ENCODE measurements at regions not wholly inside any gene's neighbourhood (a gene's known extent, or its start where the extent isn't known, plus 50 kb on each side); places are given as distances from the start of the nearest gene placed in this dataset.

- Histone ChIP-seq H3K9me3 (no peaks in the 10 kb centered on the region), H3K27me3 (no peaks in the 10 kb centered on the region), H3K4me3 (no peak overlapping the region), H3K27ac (no peak overlapping the region), H3K36me3 (no peaks in the 10 kb centered on the region), H3K4me1 (no peaks in the 10 kb centered on the region)
- TF ChIP-seq, protein P1, sequence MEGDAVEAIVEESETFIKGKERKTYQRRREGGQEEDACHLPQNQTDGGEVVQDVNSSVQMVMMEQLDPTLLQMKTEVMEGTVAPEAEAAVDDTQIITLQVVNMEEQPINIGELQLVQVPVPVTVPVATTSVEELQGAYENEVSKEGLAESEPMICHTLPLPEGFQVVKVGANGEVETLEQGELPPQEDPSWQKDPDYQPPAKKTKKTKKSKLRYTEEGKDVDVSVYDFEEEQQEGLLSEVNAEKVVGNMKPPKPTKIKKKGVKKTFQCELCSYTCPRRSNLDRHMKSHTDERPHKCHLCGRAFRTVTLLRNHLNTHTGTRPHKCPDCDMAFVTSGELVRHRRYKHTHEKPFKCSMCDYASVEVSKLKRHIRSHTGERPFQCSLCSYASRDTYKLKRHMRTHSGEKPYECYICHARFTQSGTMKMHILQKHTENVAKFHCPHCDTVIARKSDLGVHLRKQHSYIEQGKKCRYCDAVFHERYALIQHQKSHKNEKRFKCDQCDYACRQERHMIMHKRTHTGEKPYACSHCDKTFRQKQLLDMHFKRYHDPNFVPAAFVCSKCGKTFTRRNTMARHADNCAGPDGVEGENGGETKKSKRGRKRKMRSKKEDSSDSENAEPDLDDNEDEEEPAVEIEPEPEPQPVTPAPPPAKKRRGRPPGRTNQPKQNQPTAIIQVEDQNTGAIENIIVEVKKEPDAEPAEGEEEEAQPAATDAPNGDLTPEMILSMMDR (IDR thresholded peaks at IDR 0.05): no peak
- intact Hi-C loops (cut with DNase I): no loop called here
- ATAC-seq (no peak), DNase-seq (no peak)
Measured at GRCh38 chr3:168738527-168739325, 643.0 kb upstream of the GOLIM4 start.

GRCh38 chr3:168736202-168736601 is 640.5 kb upstream of the GOLIM4 start:
- ATAC-seq (no peak), DNase-seq (no peak)
- Histone ChIP-seq H3K36me3 (no peaks in the 10 kb centered on the region), H3K4me1 (no peaks in the 10 kb centered on the region), H3K4me3 (no peak overlapping the region), H3K27ac (no peak overlapping the region), H3K9me3 (no peaks in the 10 kb centered on the region), H3K27me3 (no peaks in the 10 kb centered on the region)
- TF ChIP-seq, protein P1 (IDR thresholded peaks at IDR 0.05): no peak
- intact Hi-C loops (cut with DNase I): no loop called here

GRCh38 chr3:168730073-168730472 is 634.3 kb upstream of the GOLIM4 start:
- DNase-seq (no peak), ATAC-seq (peak; percentile 16)
- intact Hi-C loops (cut with DNase I): no loop called here
- no peaks in the 10 kb centered on the region for H3K27me3 ChIP-seq
- H3K4me3 ChIP-seq: no peak overlapping the region
- TF ChIP-seq, protein P1 (IDR thresholded peaks at IDR 0.05): no peak
- H3K27ac ChIP-seq: no peak overlapping the region
- H3K4me1 ChIP-seq: no peaks in the 10 kb centered on the region
- H3K9me3 ChIP-seq: no peaks in the 10 kb centered on the region
- no peaks in the 10 kb centered on the region for H3K36me3 ChIP-seq

DNA sequence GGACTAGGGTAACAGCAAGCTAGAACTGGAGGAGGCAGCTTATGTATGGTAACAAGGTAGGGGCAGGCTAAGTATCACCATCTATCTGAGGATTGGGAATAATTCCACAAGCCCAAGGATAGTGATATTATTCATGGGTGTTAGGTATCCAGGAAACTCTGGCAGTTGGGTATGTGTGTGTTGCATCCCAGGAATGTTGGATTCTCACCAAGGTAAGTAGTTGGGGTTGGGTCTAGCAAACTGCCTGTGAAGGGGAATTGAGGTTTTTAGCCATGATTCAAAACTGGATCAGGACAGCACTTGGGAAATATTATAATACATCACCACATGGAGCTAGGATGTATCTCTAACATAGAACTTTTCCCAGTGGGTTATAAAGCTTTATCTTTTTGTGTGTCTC is 626.4 kb upstream of the GOLIM4 start:
- intact Hi-C loops (cut with DNase I): no loop called here
- TF ChIP-seq, protein P1 (IDR thresholded peaks at IDR 0.05): no peak
- DNase-seq (no peak), ATAC-seq (no peak)
- no peaks in the 10 kb centered on the region for H3K27me3 ChIP-seq
- no peak overlapping the region for H3K4me3 ChIP-seq
- H3K27ac ChIP-seq: no peak overlapping the region
- H3K4me1 ChIP-seq: no peaks in the 10 kb centered on the region
- H3K36me3 ChIP-seq: no peaks in the 10 kb centered on the region
- H3K9me3 ChIP-seq: no peaks in the 10 kb centered on the region

- Histone ChIP-seq H3K4me3 (no peak overlapping the region), H3K36me3 (no peaks in the 10 kb centered on the region), H3K27me3 (no peaks in the 10 kb centered on the region), H3K27ac (no peak overlapping the region), H3K9me3 (no peaks in the 10 kb centered on the region), H3K4me1 (no peaks in the 10 kb centered on the region)
- intact Hi-C loops (cut with DNase I): no loop called here
- ATAC-seq: no peak
- TF ChIP-seq, protein P1 (IDR thresholded peaks at IDR 0.05): no peak
- no peak for DNase-seq
Measured at GRCh38 chr3:168714609-168715240, 619.0 kb upstream of the GOLIM4 start.
